ENCODE measurements at regions not wholly inside any gene's neighbourhood (a gene's known extent, or its start where the extent isn't known, plus 50 kb on each side); places are given as distances from the start of the nearest gene placed in this dataset.
A peak's percentile ranks its signal among the peaks of the same experiment; 100 is the strongest.

DNA sequence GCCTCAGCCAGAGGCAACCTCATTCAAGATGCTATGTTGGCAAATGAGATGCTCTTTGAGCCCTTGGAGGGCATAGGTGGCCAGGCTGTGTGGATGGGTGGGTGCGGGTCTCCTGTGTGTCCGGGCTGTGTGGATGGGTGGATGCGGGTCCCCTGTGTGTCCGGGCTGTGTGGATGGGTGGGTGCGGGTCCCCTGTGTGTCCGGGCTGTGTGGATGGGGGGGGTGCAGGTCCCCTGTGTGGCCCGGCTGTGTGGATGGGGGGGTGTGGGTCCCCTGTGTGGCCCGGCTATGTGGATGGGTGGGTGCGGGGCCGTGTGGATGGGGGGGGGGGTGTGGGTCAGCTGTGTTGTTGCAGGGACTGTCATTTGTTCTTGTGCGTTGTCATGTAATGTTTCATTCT lies 136.6 kb upstream of the COL5A1 start:
- H3K4me3 Mint-ChIP-seq (ENCODE audit: unreplicated experiment), result no peak overlapping the region
- TF ChIP-seq, protein P1, sequence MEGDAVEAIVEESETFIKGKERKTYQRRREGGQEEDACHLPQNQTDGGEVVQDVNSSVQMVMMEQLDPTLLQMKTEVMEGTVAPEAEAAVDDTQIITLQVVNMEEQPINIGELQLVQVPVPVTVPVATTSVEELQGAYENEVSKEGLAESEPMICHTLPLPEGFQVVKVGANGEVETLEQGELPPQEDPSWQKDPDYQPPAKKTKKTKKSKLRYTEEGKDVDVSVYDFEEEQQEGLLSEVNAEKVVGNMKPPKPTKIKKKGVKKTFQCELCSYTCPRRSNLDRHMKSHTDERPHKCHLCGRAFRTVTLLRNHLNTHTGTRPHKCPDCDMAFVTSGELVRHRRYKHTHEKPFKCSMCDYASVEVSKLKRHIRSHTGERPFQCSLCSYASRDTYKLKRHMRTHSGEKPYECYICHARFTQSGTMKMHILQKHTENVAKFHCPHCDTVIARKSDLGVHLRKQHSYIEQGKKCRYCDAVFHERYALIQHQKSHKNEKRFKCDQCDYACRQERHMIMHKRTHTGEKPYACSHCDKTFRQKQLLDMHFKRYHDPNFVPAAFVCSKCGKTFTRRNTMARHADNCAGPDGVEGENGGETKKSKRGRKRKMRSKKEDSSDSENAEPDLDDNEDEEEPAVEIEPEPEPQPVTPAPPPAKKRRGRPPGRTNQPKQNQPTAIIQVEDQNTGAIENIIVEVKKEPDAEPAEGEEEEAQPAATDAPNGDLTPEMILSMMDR (IDR thresholded peaks at IDR 0.05; ENCODE audit: unreplicated experiment), result no peak
- H3K27ac Mint-ChIP-seq (ENCODE audit: unreplicated experiment), result no peak overlapping the region
- peaks cover 2% of the 10 kb centered on the region for H3K4me1 Mint-ChIP-seq (ENCODE audit: unreplicated experiment)
- no peak for DNase-seq (ENCODE audit: low spot score)
- no peaks in the 10 kb centered on the region for H3K9me3 Mint-ChIP-seq (ENCODE audit: unreplicated experiment)
- peaks cover 1% of the 10 kb centered on the region for H3K27me3 Mint-ChIP-seq (ENCODE audit: unreplicated experiment)
- H3K36me3 Mint-ChIP-seq (ENCODE audit: low read depth, unreplicated experiment), result no peaks in the 10 kb centered on the region

DNA sequence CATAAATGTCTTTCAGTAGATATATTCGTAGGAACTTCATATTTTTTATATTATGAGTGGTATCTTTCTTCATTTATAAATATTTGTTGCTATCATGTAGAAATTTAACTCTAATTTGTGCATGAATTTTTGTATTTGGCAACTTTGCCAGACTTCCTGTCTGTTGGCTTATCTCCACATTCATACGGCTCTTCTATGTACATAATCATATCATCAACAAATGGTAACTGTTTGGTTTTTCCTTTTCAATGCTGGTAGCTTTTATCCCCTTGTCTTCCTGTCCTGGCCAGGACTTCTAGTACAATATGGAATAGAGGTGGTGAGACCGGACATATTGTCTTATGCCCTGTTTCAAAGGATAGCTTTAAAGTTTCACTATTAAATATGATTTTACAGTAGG lies 132.3 kb upstream of the COL5A1 start:
- Mint-ChIP-seq H3K4me1 (ENCODE audit: unreplicated experiment) (peaks cover 2% of the 10 kb centered on the region), H3K27me3 (ENCODE audit: unreplicated experiment) (peaks cover 4% of the 10 kb centered on the region), H3K9me3 (ENCODE audit: unreplicated experiment) (no peaks in the 10 kb centered on the region), H3K36me3 (ENCODE audit: low read depth, unreplicated experiment) (no peaks in the 10 kb centered on the region), H3K4me3 (ENCODE audit: unreplicated experiment) (no peak overlapping the region), H3K27ac (ENCODE audit: unreplicated experiment) (no peak overlapping the region)
- TF ChIP-seq, protein P1 (IDR thresholded peaks at IDR 0.05; ENCODE audit: unreplicated experiment), result no peak
- DNase-seq (ENCODE audit: low spot score), result no peak

DNA sequence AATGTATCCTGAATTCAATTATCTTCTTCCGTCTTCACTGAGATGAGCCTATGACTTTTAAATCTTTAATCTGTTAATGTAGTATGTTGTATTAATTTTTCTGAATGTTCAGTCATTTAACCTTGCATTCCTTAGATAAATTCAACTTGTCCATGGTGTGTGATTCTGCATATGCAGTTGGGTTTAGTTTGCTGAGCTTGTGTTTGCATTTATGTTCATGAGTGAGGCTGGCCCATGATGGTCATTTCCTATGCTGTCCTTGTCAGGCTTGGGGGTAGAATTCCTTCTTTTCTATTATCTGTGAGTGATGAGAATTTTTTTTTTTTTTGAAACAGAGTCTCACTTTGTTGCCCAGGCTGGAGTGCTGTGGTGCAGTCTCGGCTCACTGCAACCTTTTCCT lies 131.8 kb upstream of the COL5A1 start:
- no peaks in the 10 kb centered on the region for H3K36me3 Mint-ChIP-seq (ENCODE audit: low read depth, unreplicated experiment)
- H3K4me1 Mint-ChIP-seq (ENCODE audit: unreplicated experiment), result peaks cover 2% of the 10 kb centered on the region
- no peaks in the 10 kb centered on the region for H3K9me3 Mint-ChIP-seq (ENCODE audit: unreplicated experiment)
- no peak overlapping the region for H3K27ac Mint-ChIP-seq (ENCODE audit: unreplicated experiment)
- H3K4me3 Mint-ChIP-seq (ENCODE audit: unreplicated experiment), result no peak overlapping the region
- H3K27me3 Mint-ChIP-seq (ENCODE audit: unreplicated experiment), result peaks cover 4% of the 10 kb centered on the region
- TF ChIP-seq, protein P1 (IDR thresholded peaks at IDR 0.05; ENCODE audit: unreplicated experiment), result no peak
- no peak for DNase-seq (ENCODE audit: low spot score)

DNA sequence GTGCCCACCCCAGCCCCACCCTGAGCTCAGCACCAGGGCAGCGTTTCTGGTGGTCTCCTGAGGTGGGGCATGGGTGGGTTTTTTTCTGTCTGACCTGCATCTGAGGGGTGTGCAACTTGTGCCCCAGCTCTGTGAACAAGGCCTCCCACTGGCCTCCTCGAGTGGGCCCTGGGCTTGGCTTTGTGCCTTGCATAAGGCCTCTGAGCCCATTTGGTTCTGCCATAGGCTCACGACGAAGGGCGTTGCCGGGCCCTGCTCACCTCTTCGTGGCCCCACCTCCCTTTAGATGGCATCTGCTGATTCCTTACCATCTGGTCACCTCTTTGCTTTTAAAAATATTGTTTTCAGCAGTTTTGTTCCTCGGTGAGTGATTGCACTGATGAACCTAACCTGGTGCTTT lies 127.1 kb upstream of the COL5A1 start:
- H3K27ac Mint-ChIP-seq (ENCODE audit: unreplicated experiment), result no peak overlapping the region
- H3K9me3 Mint-ChIP-seq (ENCODE audit: unreplicated experiment), result no peaks in the 10 kb centered on the region
- DNase-seq (ENCODE audit: low spot score), result no peak
- no peak overlapping the region for H3K4me3 Mint-ChIP-seq (ENCODE audit: unreplicated experiment)
- H3K36me3 Mint-ChIP-seq (ENCODE audit: low read depth, unreplicated experiment), result no peaks in the 10 kb centered on the region
- peaks cover 6% of the 10 kb centered on the region for H3K27me3 Mint-ChIP-seq (ENCODE audit: unreplicated experiment)
- TF ChIP-seq, protein P1 (IDR thresholded peaks at IDR 0.05; ENCODE audit: unreplicated experiment), result no peak
- no peaks in the 10 kb centered on the region for H3K4me1 Mint-ChIP-seq (ENCODE audit: unreplicated experiment)

DNA sequence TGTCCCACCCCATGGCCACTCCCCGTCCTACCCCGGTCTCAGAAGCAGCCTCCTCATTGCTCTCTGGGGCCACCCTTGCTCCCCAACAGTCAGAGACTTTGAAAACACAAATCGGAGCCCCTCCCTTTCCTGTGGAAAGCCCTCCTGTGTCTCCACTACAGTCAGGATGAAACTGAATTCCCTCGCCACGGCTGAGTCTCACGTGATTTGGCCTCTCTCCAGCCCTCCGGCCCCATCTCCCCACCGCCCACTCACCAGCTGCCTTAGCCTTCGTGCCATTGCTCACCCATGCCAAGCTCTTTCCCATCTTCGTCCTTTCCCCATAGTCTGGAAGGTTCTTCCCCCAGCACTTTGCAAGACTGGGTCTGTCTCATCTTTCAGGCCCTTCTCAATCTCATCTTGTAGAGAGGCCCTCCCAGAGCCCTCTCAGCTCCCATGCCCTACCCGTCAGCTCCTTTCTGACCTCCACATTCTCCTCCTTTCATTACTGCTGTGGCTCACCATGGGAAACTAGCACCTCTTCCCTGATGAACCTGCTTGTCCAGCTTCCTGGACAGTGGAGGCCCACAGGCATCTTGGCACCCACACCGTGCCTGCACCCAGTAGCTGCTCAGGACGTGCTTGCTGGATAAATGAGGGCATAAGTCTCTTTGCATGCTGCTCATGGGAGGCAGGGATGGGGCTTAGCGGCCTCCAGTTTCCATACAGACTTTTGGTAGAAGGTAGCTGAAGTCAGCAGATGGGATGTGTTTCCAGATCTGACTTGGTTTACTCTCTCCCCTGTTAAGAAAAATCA lies 126.4 kb upstream of the COL5A1 start:
- peak overlapping the region; percentile 18 for H3K27ac Mint-ChIP-seq (ENCODE audit: unreplicated experiment)
- H3K36me3 Mint-ChIP-seq (ENCODE audit: low read depth, unreplicated experiment), result no peaks in the 10 kb centered on the region
- H3K27me3 Mint-ChIP-seq (ENCODE audit: unreplicated experiment), result peaks cover 6% of the 10 kb centered on the region
- H3K4me1 Mint-ChIP-seq (ENCODE audit: unreplicated experiment), result no peaks in the 10 kb centered on the region
- H3K4me3 Mint-ChIP-seq (ENCODE audit: unreplicated experiment), result no peak overlapping the region
- TF ChIP-seq, protein P1 (IDR thresholded peaks at IDR 0.05; ENCODE audit: unreplicated experiment), result no peak
- DNase-seq (ENCODE audit: low spot score), result no peak
- H3K9me3 Mint-ChIP-seq (ENCODE audit: unreplicated experiment), result no peaks in the 10 kb centered on the region
